GM23338 (cell line): ENCODE measurements at regions not wholly inside any gene's neighbourhood (a gene's known extent, or its start where the extent isn't known, plus 50 kb on each side); places are given as distances from the start of the nearest gene placed in this dataset.

Experiments
- ATAC-seq: fragments of 200-7000 bp; cut with Tn5 transposase; 3 replicates; pipeline ENCODE4 v1.9.1; 2020
- DNase-seq: peaks from one replicate; pipeline ENCODE4 v3.0.0-alpha.2; 2015; ENCODE audit warnings: low spot score
- H2AFZ ChIP-seq: fragments of 200-600 bp; sonication (generic); 2 replicates; pipeline ENCODE4 v1.8.0; 2016; ENCODE audit warnings: antibody characterized with exemption, mild to moderate bottlenecking, moderate library complexity
- H3F3A ChIP-seq: fragments of 200-600 bp; sonication (generic); replicated peaks from 2 replicates; pipeline ENCODE4 v1.8.0; 2017; ENCODE audit warnings: antibody characterized with exemption, mixed run types, low read depth
- H3K27ac ChIP-seq: fragments of 200-600 bp; sonication (generic); 2 replicates; pipeline ENCODE4 v1.6.1; 2016; ENCODE audit warnings: low read depth
- H3K27me3 ChIP-seq: fragments of 200-600 bp; sonication (generic); 2 replicates; pipeline ENCODE4 v1.8.0; 2016; ENCODE audit warnings: mild to moderate bottlenecking, mixed run types, moderate library complexity; ENCODE audit not compliant: insufficient read depth
- H3K36me3 ChIP-seq: fragments of 200-600 bp; sonication (generic); 2 replicates; pipeline ENCODE4 v1.8.0; 2016; ENCODE audit warnings: mild to moderate bottlenecking; ENCODE audit not compliant: insufficient read depth
- H3K4me1 ChIP-seq: fragments of 200-600 bp; sonication (generic); 2 replicates; pipeline ENCODE4 v1.8.0; 2016; ENCODE audit warnings: mild to moderate bottlenecking, moderate library complexity; ENCODE audit not compliant: insufficient read depth
- H3K4me2 ChIP-seq: fragments of 200-600 bp; sonication (generic); 2 replicates; pipeline ENCODE4 v1.7.1; 2017; ENCODE audit warnings: mixed run types
- H3K4me3 ChIP-seq: fragments of 200-600 bp; sonication (generic); 2 replicates; pipeline ENCODE4 v1.6.1; 2016; ENCODE audit warnings: mixed run types
- H3K79me2 ChIP-seq: fragments of 200-600 bp; sonication (generic); replicated peaks from 2 replicates; pipeline ENCODE4 v1.8.0; 2017; ENCODE audit warnings: mild to moderate bottlenecking; ENCODE audit not compliant: insufficient read depth
- H3K9me2 ChIP-seq: fragments of 200-600 bp; sonication (generic); 2 replicates; pipeline ENCODE4 v1.8.0; 2017; ENCODE audit not compliant: insufficient read depth
- H4K20me1 ChIP-seq: fragments of 200-600 bp; sonication (generic); replicated peaks from 2 replicates; pipeline ENCODE4 v1.8.0; 2017; ENCODE audit warnings: mild to moderate bottlenecking; ENCODE audit not compliant: insufficient read depth
- H3K27ac Mint-ChIP-seq: 2 replicates; pipeline ENCODE4 v1.8.0; 2020; ENCODE audit warnings: inconsistent platforms, mild to moderate bottlenecking, moderate library complexity, mixed read lengths
- H3K27me3 Mint-ChIP-seq: 3 replicates; pipeline ENCODE4 v1.8.0; 2022; ENCODE audit warnings: low read depth, mild to moderate bottlenecking, moderate library complexity, mixed read lengths, inconsistent platforms; ENCODE audit not compliant: insufficient read depth, poor library complexity
- H3K36me3 Mint-ChIP-seq: 3 replicates; pipeline ENCODE4 v1.8.0; 2021; ENCODE audit warnings: low read depth, mild to moderate bottlenecking, inconsistent platforms, moderate library complexity, mixed read lengths
- H3K4me1 Mint-ChIP-seq: 3 replicates; pipeline ENCODE4 v1.8.0; 2020; ENCODE audit warnings: mild to moderate bottlenecking, inconsistent platforms, mixed read lengths
- H3K4me3 Mint-ChIP-seq: 3 replicates; pipeline ENCODE4 v1.8.0; 2021; ENCODE audit warnings: moderate library complexity, mild to moderate bottlenecking, inconsistent platforms, mixed read lengths
- H3K9me3 Mint-ChIP-seq: 3 replicates; pipeline ENCODE4 v1.8.0; 2020; ENCODE audit warnings: moderate library complexity, mild to moderate bottlenecking, inconsistent platforms, mixed read lengths
- CREB1 ChIP-seq: fragments of 250-450 bp; sonication (Bioruptor Pico); IDR thresholded peaks from 2 replicates; pipeline ENCODE4 v1.5.0; 2020; ENCODE audit warnings: low read depth, mild to moderate bottlenecking, moderate library complexity
- CTCF ChIP-seq, 2 experiments: fragments of 200-600 bp in 1 of 2; sonication (generic) in 1 of 2; conservative IDR thresholded peaks; 2 replicates each; pipeline versions ENCODE4 v1.5.1 to v1.6.1; 2016 to 2017; ENCODE audit warnings: antibody characterized with exemption in 2 of 2, low read depth in 2 of 2, mild to moderate bottlenecking in 2 of 2, moderate library complexity in 1 of 2
- EZH2 ChIP-seq: fragments of 200-600 bp; sonication (generic); IDR thresholded peaks from one replicate; pipeline ENCODE4 v1.8.0; 2017; ENCODE audit warnings: antibody characterized with exemption, mild to moderate bottlenecking, low read depth; ENCODE audit not compliant: unreplicated experiment
- EZH2phosphoT487 ChIP-seq: fragments of 200-600 bp; sonication (generic); IDR thresholded peaks from one replicate; pipeline ENCODE4 v1.8.1; 2018; ENCODE audit warnings: antibody characterized with exemption; ENCODE audit not compliant: unreplicated experiment
- JUNB ChIP-seq: IDR thresholded peaks from one replicate; pipeline ENCODE4 v1.6.1; 2016; ENCODE audit warnings: antibody characterized with exemption; ENCODE audit not compliant: unreplicated experiment
- NANOG ChIP-seq: IDR thresholded peaks from 2 replicates; pipeline ENCODE4 v1.6.1; 2016; ENCODE audit warnings: antibody characterized with exemption, borderline replicate concordance
- POLR2AphosphoS5 ChIP-seq: IDR thresholded peaks from 2 replicates; pipeline ENCODE4 v1.6.1; 2016; ENCODE audit warnings: antibody characterized with exemption, low read depth
- STAT1 ChIP-seq: IDR thresholded peaks from one replicate; pipeline ENCODE4 v1.6.1; 2016; ENCODE audit warnings: antibody characterized with exemption; ENCODE audit not compliant: unreplicated experiment
- ZNF114 ChIP-seq: fragments of 250-450 bp; sonication (Bioruptor Pico); IDR thresholded peaks from 2 replicates; pipeline ENCODE4 v1.5.0; 2020; ENCODE audit warnings: mild to moderate bottlenecking, moderate library complexity
- ZNF331 ChIP-seq: fragments of 250-450 bp; sonication (Bioruptor Pico); IDR thresholded peaks from 2 replicates; pipeline ENCODE4 v1.5.0; 2020; ENCODE audit warnings: low read depth, mild to moderate bottlenecking, moderate library complexity
- ZNF462 ChIP-seq: fragments of 250-450 bp; sonication (Bioruptor Pico); IDR thresholded peaks from 2 replicates; pipeline ENCODE4 v1.5.0; 2020; ENCODE audit warnings: mild to moderate bottlenecking, moderate library complexity
- TF ChIP-seq, protein P1 (sequence below): IDR thresholded peaks from 2 replicates; pipeline ENCODE4 v1.6.1; 2016; ENCODE audit warnings: antibody characterized with exemption
- TF ChIP-seq, protein P2 (sequence below): IDR thresholded peaks from one replicate; pipeline ENCODE4 v1.6.1; 2018; ENCODE audit warnings: antibody characterized with exemption; ENCODE audit not compliant: unreplicated experiment

DNA sequence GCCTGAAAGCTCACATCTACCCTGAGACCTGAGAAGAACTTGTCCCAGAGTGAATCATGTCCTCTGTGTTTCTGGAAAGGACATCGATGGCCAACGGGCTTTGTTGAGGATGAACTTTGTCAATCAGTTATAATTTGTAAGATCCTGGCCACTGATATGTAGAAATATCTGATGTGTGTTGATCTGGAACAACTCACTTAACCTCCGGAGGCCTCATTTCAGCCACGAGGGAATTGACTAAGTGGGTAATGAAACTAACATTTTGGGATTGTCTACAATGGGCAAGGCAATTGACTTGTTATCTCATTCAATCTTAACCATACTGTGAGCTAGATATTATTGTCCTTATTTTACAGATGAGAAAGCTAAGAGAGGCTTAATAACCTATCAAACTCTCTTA lies 468.1 kb upstream of the NRP1 start:
- Histone ChIP-seq H3K27me3 (no peaks in the 10 kb centered on the region), H3K36me3 (no peaks in the 10 kb centered on the region; the same call in 1 of the 2 replicates), H2AFZ (no peak overlapping the region), H3K27ac (no peak overlapping the region), H3K4me3 (no peak overlapping the region), H3K4me1 (peaks cover 5% of the 10 kb centered on the region; the same call in 1 of the 2 replicates), H3K79me2 (no peaks in the 10 kb centered on the region), H3F3A (no peaks in the 10 kb centered on the region), H3K4me2 (no peak overlapping the region), H4K20me1 (no peaks in the 10 kb centered on the region), H3K9me2 (0 out of 2 replicates have a peak, but pooled peaks cover 6% of the 10 kb centered on the region)
- H3K4me1 Mint-ChIP-seq = peaks cover 15% of the 10 kb centered on the region
- H3K9me3 Mint-ChIP-seq = no peaks in the 10 kb centered on the region
- TF ChIP-seq EZH2phosphoT487 (no peak), ZNF331 (no peak), ZNF462 (no peak), JUNB (no peak), CTCF (conservative IDR thresholded peaks at IDR 0.05; ENCODE audit: low read depth in 2 of 2) (no peak), CREB1 (CRISPR knock-in tag) (no peak), NANOG (no peak), STAT1 (no peak), ZNF114 (CRISPR knock-in tag) (no peak), EZH2 (no peak), POLR2AphosphoS5 (no peak)
- TF ChIP-seq, protein P1, sequence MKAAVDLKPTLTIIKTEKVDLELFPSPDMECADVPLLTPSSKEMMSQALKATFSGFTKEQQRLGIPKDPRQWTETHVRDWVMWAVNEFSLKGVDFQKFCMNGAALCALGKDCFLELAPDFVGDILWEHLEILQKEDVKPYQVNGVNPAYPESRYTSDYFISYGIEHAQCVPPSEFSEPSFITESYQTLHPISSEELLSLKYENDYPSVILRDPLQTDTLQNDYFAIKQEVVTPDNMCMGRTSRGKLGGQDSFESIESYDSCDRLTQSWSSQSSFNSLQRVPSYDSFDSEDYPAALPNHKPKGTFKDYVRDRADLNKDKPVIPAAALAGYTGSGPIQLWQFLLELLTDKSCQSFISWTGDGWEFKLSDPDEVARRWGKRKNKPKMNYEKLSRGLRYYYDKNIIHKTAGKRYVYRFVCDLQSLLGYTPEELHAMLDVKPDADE = no peak
- TF ChIP-seq, protein P2, sequence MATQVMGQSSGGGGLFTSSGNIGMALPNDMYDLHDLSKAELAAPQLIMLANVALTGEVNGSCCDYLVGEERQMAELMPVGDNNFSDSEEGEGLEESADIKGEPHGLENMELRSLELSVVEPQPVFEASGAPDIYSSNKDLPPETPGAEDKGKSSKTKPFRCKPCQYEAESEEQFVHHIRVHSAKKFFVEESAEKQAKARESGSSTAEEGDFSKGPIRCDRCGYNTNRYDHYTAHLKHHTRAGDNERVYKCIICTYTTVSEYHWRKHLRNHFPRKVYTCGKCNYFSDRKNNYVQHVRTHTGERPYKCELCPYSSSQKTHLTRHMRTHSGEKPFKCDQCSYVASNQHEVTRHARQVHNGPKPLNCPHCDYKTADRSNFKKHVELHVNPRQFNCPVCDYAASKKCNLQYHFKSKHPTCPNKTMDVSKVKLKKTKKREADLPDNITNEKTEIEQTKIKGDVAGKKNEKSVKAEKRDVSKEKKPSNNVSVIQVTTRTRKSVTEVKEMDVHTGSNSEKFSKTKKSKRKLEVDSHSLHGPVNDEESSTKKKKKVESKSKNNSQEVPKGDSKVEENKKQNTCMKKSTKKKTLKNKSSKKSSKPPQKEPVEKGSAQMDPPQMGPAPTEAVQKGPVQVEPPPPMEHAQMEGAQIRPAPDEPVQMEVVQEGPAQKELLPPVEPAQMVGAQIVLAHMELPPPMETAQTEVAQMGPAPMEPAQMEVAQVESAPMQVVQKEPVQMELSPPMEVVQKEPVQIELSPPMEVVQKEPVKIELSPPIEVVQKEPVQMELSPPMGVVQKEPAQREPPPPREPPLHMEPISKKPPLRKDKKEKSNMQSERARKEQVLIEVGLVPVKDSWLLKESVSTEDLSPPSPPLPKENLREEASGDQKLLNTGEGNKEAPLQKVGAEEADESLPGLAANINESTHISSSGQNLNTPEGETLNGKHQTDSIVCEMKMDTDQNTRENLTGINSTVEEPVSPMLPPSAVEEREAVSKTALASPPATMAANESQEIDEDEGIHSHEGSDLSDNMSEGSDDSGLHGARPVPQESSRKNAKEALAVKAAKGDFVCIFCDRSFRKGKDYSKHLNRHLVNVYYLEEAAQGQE = no peak
- DNase-seq (no peak), ATAC-seq (no peak)
- no peaks in the 10 kb centered on the region for H3K27me3 Mint-ChIP-seq
- H3K27ac Mint-ChIP-seq = no peak overlapping the region
- H3K4me3 Mint-ChIP-seq = no peak overlapping the region
- no peaks in the 10 kb centered on the region for H3K36me3 Mint-ChIP-seq
